GM23338 (cell line): ENCODE measurements at regions not wholly inside any gene's neighbourhood (a gene's known extent, or its start where the extent isn't known, plus 50 kb on each side); places are given as distances from the start of the nearest gene placed in this dataset.

ENCODE experiments used
- CREB1 ChIP-seq: fragments of 250-450 bp; sonication (Bioruptor Pico); IDR thresholded peaks from 2 replicates; pipeline ENCODE4 v1.5.0; 2020; ENCODE audit warnings: low read depth, mild to moderate bottlenecking, moderate library complexity
- EZH2 ChIP-seq: fragments of 200-600 bp; sonication (generic); IDR thresholded peaks from one replicate; pipeline ENCODE4 v1.8.0; 2017; ENCODE audit warnings: antibody characterized with exemption, mild to moderate bottlenecking, low read depth; ENCODE audit not compliant: unreplicated experiment
- EZH2phosphoT487 ChIP-seq: fragments of 200-600 bp; sonication (generic); IDR thresholded peaks from one replicate; pipeline ENCODE4 v1.8.1; 2018; ENCODE audit warnings: antibody characterized with exemption; ENCODE audit not compliant: unreplicated experiment
- JUNB ChIP-seq: IDR thresholded peaks from one replicate; pipeline ENCODE4 v1.6.1; 2016; ENCODE audit warnings: antibody characterized with exemption; ENCODE audit not compliant: unreplicated experiment
- POLR2AphosphoS5 ChIP-seq: IDR thresholded peaks from 2 replicates; pipeline ENCODE4 v1.6.1; 2016; ENCODE audit warnings: antibody characterized with exemption, low read depth
- STAT1 ChIP-seq: IDR thresholded peaks from one replicate; pipeline ENCODE4 v1.6.1; 2016; ENCODE audit warnings: antibody characterized with exemption; ENCODE audit not compliant: unreplicated experiment
- TF ChIP-seq, protein P1 (sequence below), 2 experiments: fragments of 200-600 bp in 1 of 2; sonication (generic) in 1 of 2; conservative IDR thresholded peaks; 2 replicates each; pipeline versions ENCODE4 v1.5.1 to v1.6.1; 2016 to 2017; ENCODE audit warnings: antibody characterized with exemption in 2 of 2, low read depth in 2 of 2, mild to moderate bottlenecking in 2 of 2, moderate library complexity in 1 of 2
- TF ChIP-seq, protein P2 (sequence below): IDR thresholded peaks from one replicate; pipeline ENCODE4 v1.6.1; 2018; ENCODE audit warnings: antibody characterized with exemption; ENCODE audit not compliant: unreplicated experiment

DNA sequence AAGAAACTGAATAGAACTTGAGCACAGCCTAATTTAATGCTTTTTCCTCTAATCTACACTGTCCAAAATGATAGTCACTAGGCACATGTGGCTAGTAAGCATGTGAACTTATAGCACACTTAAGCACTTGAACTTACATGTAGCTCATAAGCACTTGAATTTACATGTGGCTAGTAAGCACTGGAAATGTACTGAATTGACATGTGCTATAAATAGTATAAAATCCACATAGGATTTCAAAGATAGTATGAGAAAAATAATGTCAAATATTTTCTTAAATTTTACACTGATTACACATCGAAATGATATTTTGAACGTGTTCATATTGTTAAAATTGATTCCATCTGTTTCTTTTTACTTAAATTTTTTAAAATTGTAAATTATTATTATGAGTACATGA is 167.3 kb downstream of the CARTPT start:
- TF ChIP-seq, protein P1, sequence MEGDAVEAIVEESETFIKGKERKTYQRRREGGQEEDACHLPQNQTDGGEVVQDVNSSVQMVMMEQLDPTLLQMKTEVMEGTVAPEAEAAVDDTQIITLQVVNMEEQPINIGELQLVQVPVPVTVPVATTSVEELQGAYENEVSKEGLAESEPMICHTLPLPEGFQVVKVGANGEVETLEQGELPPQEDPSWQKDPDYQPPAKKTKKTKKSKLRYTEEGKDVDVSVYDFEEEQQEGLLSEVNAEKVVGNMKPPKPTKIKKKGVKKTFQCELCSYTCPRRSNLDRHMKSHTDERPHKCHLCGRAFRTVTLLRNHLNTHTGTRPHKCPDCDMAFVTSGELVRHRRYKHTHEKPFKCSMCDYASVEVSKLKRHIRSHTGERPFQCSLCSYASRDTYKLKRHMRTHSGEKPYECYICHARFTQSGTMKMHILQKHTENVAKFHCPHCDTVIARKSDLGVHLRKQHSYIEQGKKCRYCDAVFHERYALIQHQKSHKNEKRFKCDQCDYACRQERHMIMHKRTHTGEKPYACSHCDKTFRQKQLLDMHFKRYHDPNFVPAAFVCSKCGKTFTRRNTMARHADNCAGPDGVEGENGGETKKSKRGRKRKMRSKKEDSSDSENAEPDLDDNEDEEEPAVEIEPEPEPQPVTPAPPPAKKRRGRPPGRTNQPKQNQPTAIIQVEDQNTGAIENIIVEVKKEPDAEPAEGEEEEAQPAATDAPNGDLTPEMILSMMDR (conservative IDR thresholded peaks at IDR 0.05; ENCODE audit: low read depth in 2 of 2) = no peak
- TF ChIP-seq POLR2AphosphoS5 (no peak), EZH2 (no peak), STAT1 (no peak), CREB1 (CRISPR knock-in tag) (no peak), EZH2phosphoT487 (no peak), JUNB (no peak)
- TF ChIP-seq, protein P2, sequence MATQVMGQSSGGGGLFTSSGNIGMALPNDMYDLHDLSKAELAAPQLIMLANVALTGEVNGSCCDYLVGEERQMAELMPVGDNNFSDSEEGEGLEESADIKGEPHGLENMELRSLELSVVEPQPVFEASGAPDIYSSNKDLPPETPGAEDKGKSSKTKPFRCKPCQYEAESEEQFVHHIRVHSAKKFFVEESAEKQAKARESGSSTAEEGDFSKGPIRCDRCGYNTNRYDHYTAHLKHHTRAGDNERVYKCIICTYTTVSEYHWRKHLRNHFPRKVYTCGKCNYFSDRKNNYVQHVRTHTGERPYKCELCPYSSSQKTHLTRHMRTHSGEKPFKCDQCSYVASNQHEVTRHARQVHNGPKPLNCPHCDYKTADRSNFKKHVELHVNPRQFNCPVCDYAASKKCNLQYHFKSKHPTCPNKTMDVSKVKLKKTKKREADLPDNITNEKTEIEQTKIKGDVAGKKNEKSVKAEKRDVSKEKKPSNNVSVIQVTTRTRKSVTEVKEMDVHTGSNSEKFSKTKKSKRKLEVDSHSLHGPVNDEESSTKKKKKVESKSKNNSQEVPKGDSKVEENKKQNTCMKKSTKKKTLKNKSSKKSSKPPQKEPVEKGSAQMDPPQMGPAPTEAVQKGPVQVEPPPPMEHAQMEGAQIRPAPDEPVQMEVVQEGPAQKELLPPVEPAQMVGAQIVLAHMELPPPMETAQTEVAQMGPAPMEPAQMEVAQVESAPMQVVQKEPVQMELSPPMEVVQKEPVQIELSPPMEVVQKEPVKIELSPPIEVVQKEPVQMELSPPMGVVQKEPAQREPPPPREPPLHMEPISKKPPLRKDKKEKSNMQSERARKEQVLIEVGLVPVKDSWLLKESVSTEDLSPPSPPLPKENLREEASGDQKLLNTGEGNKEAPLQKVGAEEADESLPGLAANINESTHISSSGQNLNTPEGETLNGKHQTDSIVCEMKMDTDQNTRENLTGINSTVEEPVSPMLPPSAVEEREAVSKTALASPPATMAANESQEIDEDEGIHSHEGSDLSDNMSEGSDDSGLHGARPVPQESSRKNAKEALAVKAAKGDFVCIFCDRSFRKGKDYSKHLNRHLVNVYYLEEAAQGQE = no peak
